Left ventricle myocardium inferior (tissue), 1 donor: ENCODE measurements at regions not wholly inside any gene's neighbourhood (a gene's known extent, or its start where the extent isn't known, plus 50 kb on each side); places are given as distances from the start of the nearest gene placed in this dataset.

Experiments
- DNase-seq: peaks from one replicate; pipeline ENCODE4 v3.0.0-alpha.2; 2020
- H3K27ac ChIP-seq: fragments of 200-600 bp; replicated peaks from 2 replicates; pipeline ENCODE4 v1.8.0; 2021
- H3K27me3 ChIP-seq: fragments of 200-600 bp; 2 replicates; pipeline ENCODE4 v1.8.0; 2021; ENCODE audit warnings: low read depth
- H3K36me3 ChIP-seq: fragments of 200-600 bp; 2 replicates; pipeline ENCODE4 v1.8.0; 2021
- H3K4me1 ChIP-seq: fragments of 200-600 bp; 2 replicates; pipeline ENCODE4 v1.8.0; 2021
- H3K4me3 ChIP-seq: fragments of 200-600 bp; 2 replicates; pipeline ENCODE4 v1.8.0; 2021; ENCODE audit warnings: mild to moderate bottlenecking, moderate library complexity
- H3K9me3 ChIP-seq: fragments of 200-600 bp; replicated peaks from 2 replicates; pipeline ENCODE4 v1.8.0; 2021
- intact Hi-C: fragments of 100-400 bp; cut with micrococcal nuclease; formaldehyde crosslinking; loops from one replicate; pipeline ENCODE4 v1.11.0; 2022
- TF ChIP-seq, protein P1 (sequence below): fragments of 200-600 bp; IDR thresholded peaks from 2 replicates; pipeline ENCODE4 v1.8.0; 2021; ENCODE audit warnings: antibody characterized with exemption, mild to moderate bottlenecking, borderline replicate concordance
- donor health status: DM: no; HTN: yes; CAD: no; lungs with severe emphysema.

DNA sequence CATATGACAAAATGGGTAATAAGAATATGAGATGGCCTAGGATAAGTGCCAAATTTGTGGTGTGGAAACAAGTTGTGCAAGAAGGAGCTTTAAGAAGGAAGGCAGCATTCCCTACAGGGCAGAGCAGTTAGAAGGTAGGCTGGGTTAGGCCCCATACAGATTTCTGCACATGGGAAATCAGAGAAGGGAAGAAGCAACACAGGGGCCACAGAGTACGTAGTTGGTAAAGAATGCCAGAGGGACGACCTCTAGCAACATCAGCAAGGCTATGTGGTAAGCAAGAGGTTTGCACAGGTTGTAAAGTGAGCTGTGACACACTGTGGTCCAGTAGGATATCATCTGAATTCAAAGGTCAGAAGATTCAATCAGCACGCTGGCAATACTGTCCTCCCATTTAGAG lies 765.6 kb upstream of the B3GALT2 start:
- Histone ChIP-seq H3K4me3 (no peak overlapping the region), H3K27ac (peak overlapping the region; percentile 78), H3K36me3 (no peaks in the 10 kb centered on the region), H3K9me3 (peaks cover 20% of the 10 kb centered on the region), H3K4me1 (peaks cover 13% of the 10 kb centered on the region), H3K27me3 (no peaks in the 10 kb centered on the region)
- DNase-seq = no peak
- TF ChIP-seq, protein P1, sequence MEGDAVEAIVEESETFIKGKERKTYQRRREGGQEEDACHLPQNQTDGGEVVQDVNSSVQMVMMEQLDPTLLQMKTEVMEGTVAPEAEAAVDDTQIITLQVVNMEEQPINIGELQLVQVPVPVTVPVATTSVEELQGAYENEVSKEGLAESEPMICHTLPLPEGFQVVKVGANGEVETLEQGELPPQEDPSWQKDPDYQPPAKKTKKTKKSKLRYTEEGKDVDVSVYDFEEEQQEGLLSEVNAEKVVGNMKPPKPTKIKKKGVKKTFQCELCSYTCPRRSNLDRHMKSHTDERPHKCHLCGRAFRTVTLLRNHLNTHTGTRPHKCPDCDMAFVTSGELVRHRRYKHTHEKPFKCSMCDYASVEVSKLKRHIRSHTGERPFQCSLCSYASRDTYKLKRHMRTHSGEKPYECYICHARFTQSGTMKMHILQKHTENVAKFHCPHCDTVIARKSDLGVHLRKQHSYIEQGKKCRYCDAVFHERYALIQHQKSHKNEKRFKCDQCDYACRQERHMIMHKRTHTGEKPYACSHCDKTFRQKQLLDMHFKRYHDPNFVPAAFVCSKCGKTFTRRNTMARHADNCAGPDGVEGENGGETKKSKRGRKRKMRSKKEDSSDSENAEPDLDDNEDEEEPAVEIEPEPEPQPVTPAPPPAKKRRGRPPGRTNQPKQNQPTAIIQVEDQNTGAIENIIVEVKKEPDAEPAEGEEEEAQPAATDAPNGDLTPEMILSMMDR = no peak
- intact Hi-C loops = no loop called here

DNA sequence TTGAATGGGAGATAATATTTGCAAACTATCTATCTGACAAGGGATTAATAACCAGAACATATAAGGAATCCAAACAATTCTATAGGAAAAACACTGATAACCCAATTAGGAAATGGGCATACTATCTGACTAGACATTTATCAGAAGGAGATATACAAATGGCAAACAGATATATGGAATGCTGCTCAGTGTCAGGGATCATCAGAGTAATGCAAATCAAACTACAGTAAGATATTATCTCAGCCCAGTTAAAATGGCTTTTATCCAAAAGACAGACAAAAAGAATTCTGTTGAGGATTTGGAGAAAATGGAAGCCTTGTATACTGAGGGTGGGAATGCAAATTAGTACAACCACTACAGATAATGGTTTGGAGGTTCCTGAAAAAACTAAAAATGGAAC lies 758.0 kb upstream of the B3GALT2 start:
- H3K9me3 ChIP-seq = peaks cover 22% of the 10 kb centered on the region
- no peaks in the 10 kb centered on the region for H3K36me3 ChIP-seq
- no peak overlapping the region for H3K4me3 ChIP-seq
- no peak for DNase-seq
- TF ChIP-seq, protein P1 = no peak
- no peaks in the 10 kb centered on the region for H3K4me1 ChIP-seq
- no peak overlapping the region for H3K27ac ChIP-seq
- H3K27me3 ChIP-seq = no peaks in the 10 kb centered on the region
- intact Hi-C loops = no loop called here

DNA sequence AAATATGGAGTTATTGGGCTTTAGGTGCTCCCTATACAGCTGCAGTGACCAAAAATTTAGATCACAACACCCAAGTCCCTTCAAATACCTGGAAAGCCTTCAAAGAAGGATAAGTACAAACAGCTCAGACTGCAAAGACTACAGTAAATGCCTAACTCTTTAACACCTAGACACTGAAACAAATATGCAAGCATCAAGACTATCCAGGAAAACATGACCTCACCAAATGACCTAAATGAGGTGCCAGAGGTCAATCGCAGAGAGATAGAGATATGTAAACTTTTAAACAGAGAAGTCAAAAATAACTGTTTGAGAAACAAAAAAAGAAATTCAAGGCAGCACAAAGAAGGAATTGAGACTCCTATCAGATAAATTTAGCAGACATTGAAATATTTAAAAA lies 753.8 kb upstream of the B3GALT2 start:
- Histone ChIP-seq H3K27me3 (no peaks in the 10 kb centered on the region), H3K4me3 (no peak overlapping the region), H3K36me3 (no peaks in the 10 kb centered on the region), H3K9me3 (peaks cover 14% of the 10 kb centered on the region), H3K4me1 (no peaks in the 10 kb centered on the region), H3K27ac (no peak overlapping the region)
- no peak for DNase-seq
- intact Hi-C loops = no loop called here
- TF ChIP-seq, protein P1 = no peak

DNA sequence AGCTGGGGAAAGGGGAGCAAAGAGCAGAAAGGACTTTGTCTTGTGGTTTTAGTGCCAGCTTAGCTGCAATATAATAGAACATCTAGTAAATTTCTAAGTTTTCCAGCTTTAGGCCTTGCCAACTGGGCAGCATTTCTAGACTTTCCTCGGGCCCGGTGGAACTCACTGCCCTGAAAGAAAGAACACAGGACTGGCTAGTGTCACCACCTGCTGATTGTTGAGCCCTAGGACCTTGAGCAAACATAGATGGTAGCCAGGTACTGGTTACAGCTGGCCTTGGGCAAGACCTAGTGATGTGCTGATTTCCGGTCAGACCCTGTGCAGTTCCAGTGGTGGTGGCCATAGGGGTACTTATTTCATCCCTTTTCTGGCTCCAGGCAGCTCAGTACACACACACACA lies 753.2 kb upstream of the B3GALT2 start:
- Histone ChIP-seq H3K4me1 (no peaks in the 10 kb centered on the region), H3K4me3 (no peak overlapping the region), H3K27me3 (no peaks in the 10 kb centered on the region), H3K36me3 (no peaks in the 10 kb centered on the region), H3K27ac (no peak overlapping the region), H3K9me3 (peaks cover 14% of the 10 kb centered on the region)
- intact Hi-C loops = no loop called here
- DNase-seq = no peak
- TF ChIP-seq, protein P1 = no peak

DNA sequence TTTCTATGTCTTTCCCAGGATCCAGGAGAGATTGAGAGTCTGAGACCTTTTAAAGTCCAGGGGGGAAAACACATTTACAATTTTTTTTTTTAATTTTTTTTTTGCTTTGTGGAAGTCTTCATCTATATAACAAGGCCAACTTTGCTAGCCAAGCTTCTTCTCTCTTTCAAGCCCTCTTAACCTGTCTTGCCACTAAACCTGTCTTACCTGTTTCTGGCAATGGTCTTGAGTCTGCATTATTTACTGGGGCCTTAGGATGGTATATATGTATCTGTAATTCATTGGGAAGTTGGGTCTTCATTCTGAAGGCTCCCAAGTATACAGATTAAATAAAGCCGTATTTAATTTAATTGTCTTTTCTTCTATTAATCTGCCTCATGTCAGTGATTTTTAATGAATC lies 750.9 kb upstream of the B3GALT2 start:
- no peaks in the 10 kb centered on the region for H3K27me3 ChIP-seq
- H3K4me3 ChIP-seq = no peak overlapping the region
- TF ChIP-seq, protein P1 = no peak
- no peaks in the 10 kb centered on the region for H3K4me1 ChIP-seq
- no peak for DNase-seq
- H3K36me3 ChIP-seq = no peaks in the 10 kb centered on the region
- no peak overlapping the region for H3K27ac ChIP-seq
- no peaks in the 10 kb centered on the region for H3K9me3 ChIP-seq
- intact Hi-C loops = no loop called here

DNA sequence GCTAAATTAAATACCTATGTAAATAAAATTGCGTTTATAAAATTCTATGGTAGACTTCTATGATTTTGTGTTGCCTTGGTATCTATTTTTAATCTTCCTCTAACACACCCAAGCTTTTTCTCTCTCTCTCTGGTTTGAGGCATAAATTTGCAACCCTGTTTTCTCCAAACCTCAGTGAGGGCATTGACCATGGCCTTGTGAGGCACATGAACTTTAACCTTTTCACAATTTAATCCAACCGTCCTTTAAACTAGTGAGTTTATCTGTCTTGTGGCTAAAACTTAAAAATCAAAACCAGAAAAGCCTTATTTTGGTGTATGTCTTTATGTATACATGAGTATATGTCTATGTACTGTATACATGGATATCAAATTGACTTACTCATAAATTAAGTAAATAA lies 746.6 kb upstream of the B3GALT2 start:
- no peak for DNase-seq
- intact Hi-C loops = no loop called here
- Histone ChIP-seq H3K4me1 (no peaks in the 10 kb centered on the region), H3K4me3 (no peak overlapping the region), H3K36me3 (no peaks in the 10 kb centered on the region), H3K9me3 (peaks cover 11% of the 10 kb centered on the region), H3K27me3 (no peaks in the 10 kb centered on the region), H3K27ac (no peak overlapping the region)
- TF ChIP-seq, protein P1 = no peak
